ENCODE measurements at regions not wholly inside any gene's neighbourhood (a gene's known extent, or its start where the extent isn't known, plus 50 kb on each side); places are given as distances from the start of the nearest gene placed in this dataset.
"Not testable (repeated sequence)": the region's sequence is repeated elsewhere in the genome, so short reads cannot be mapped to it uniquely, and the experiment has no call there.

- Mint-ChIP-seq H3K9me3 (peaks cover 37% of the 10 kb centered on the region), H3K4me1 (peaks cover 1% of the 10 kb centered on the region), H3K27me3 (ENCODE audit: low read depth) (no peaks in the 10 kb centered on the region), H3K36me3 (no peaks in the 10 kb centered on the region), H3K27ac (no peak overlapping the region), H3K4me3 (no peak overlapping the region)
- no peak for TF ChIP-seq CTCF (IDR thresholded peaks at IDR 0.05; ENCODE audit: unreplicated experiment)
- no peak for DNase-seq (ENCODE audit: low spot score in 2 of 2, unreplicated experiment in 2 of 2)
Measured at GRCh38 chr1:157348538-157349480, 203.5 kb downstream of the FCRL5 start.

DNA sequence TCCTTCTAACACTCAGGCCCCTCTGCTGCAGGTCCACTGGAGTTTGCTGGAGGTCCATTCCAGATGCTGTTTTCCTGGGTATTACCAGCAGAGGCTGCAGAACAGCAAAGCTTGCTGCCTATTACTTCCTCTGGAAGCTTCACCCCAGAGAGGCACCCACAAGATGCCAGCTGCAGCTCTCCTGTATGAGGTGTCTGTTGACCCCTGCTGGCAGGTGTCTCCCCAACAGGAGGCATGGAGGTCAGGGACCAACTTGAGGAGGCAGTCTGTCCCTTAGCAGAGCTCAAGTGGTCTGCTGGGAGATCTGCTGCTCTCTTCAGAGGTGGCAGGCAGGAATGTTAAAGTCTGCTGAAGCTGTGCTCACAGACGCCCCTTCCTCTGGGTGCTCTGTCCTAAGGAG is 204.8 kb downstream of the FCRL5 start:
- peaks cover 37% of the 10 kb centered on the region for H3K9me3 Mint-ChIP-seq
- H3K4me3 Mint-ChIP-seq: no peak overlapping the region
- H3K27me3 Mint-ChIP-seq (ENCODE audit: low read depth): no peaks in the 10 kb centered on the region
- DNase-seq (ENCODE audit: low spot score in 2 of 2, unreplicated experiment in 2 of 2): no peak
- no peaks in the 10 kb centered on the region for H3K36me3 Mint-ChIP-seq
- peaks cover 1% of the 10 kb centered on the region for H3K4me1 Mint-ChIP-seq
- H3K27ac Mint-ChIP-seq: no peak overlapping the region
- no peak for TF ChIP-seq CTCF (IDR thresholded peaks at IDR 0.05; ENCODE audit: unreplicated experiment)

GRCh38 chr1:157337785-157338184 is 199.6 kb upstream of the ETV3 start:
- DNase-seq (ENCODE audit: low spot score in 2 of 2, unreplicated experiment in 2 of 2); H3K27me3 Mint-ChIP-seq (ENCODE audit: low read depth); H3K4me3 Mint-ChIP-seq: not testable (repeated sequence)

DNA sequence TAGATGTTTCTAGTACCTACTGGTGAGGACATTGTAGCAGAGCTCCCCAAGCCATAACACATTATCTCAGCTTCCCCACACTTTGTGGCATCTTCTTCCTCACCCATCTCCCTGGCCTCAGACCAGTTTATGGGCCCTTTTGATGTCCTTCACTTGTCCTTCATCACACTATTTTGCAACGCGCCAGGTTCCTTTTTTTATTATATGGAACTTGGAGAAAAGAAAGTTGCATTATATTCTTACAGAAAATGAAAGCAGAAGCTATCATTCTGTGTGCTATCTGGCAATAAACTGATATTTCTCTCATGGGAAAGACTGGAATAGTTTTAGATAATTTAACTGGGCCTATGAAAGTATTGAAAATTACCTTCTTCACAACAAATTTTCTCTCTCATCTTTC is 196.9 kb upstream of the ETV3 start:
- no peak for TF ChIP-seq CTCF (IDR thresholded peaks at IDR 0.05; ENCODE audit: unreplicated experiment)
- peaks cover 31% of the 10 kb centered on the region for H3K9me3 Mint-ChIP-seq
- DNase-seq (ENCODE audit: low spot score in 2 of 2, unreplicated experiment in 2 of 2): no peak
- H3K27me3 Mint-ChIP-seq (ENCODE audit: low read depth): no peaks in the 10 kb centered on the region
- no peaks in the 10 kb centered on the region for H3K36me3 Mint-ChIP-seq
- no peak overlapping the region for H3K27ac Mint-ChIP-seq
- peaks cover 1% of the 10 kb centered on the region for H3K4me1 Mint-ChIP-seq
- no peak overlapping the region for H3K4me3 Mint-ChIP-seq

More at GRCh38 chr1:157337785-157338184, 199.6 kb upstream of the ETV3 start:
- not testable (repeated sequence) for H3K36me3 Mint-ChIP-seq, H3K27ac Mint-ChIP-seq, H3K4me1 Mint-ChIP-seq
- H3K9me3 Mint-ChIP-seq: peaks cover 18% of the 10 kb centered on the region

DNA sequence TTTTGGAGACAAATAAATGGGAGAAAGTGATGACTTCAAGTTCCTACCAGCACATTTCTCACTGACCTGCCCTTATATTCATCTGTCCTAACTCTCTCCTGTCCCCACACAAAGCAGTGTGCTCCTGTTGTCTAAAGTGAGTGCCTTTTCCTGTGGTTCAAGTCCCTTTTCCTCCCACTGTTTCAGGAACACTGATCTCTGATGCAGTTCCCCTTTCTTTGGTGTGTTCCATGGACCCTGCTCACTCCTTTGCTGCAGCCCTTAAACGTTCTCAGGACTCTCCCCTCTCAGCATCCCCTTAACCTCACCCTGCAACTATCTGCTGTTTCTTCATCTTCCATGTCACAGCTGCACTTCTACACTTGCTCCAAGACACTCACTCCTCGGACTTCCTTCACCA is 195.8 kb upstream of the ETV3 start:
- H3K4me3 Mint-ChIP-seq: no peak overlapping the region
- H3K27me3 Mint-ChIP-seq (ENCODE audit: low read depth): no peaks in the 10 kb centered on the region
- H3K27ac Mint-ChIP-seq: no peak overlapping the region
- peaks cover 1% of the 10 kb centered on the region for H3K4me1 Mint-ChIP-seq
- H3K9me3 Mint-ChIP-seq: peaks cover 29% of the 10 kb centered on the region
- TF ChIP-seq CTCF (IDR thresholded peaks at IDR 0.05; ENCODE audit: unreplicated experiment): no peak
- peaks cover 1% of the 10 kb centered on the region for H3K36me3 Mint-ChIP-seq
- no peak for DNase-seq (ENCODE audit: low spot score in 2 of 2, unreplicated experiment in 2 of 2)

DNA sequence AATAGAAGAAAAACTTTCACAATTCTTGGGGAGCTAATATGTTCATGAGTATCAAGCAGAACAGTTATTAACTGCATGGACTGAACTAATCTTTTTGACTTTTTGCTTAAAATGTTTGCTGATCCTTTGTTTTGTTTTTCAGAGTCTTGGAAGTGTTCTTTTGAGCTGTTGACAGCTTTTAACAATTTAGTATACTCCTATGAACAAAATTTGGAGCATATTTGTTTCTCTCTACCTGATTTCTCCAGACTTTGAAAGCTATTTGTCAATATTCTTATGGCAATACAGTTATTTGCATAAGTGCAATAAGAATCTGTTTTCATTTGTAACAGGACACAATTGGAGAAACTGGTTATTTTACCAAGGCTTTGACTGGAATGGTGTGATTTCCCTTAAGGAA is 192.0 kb upstream of the ETV3 start:
- not testable (repeated sequence) for H3K27me3 Mint-ChIP-seq (ENCODE audit: low read depth); DNase-seq (ENCODE audit: low spot score in 2 of 2, unreplicated experiment in 2 of 2); H3K4me1 Mint-ChIP-seq; H3K4me3 Mint-ChIP-seq; H3K27ac Mint-ChIP-seq; H3K36me3 Mint-ChIP-seq
- H3K9me3 Mint-ChIP-seq: peaks cover 16% of the 10 kb centered on the region

DNA sequence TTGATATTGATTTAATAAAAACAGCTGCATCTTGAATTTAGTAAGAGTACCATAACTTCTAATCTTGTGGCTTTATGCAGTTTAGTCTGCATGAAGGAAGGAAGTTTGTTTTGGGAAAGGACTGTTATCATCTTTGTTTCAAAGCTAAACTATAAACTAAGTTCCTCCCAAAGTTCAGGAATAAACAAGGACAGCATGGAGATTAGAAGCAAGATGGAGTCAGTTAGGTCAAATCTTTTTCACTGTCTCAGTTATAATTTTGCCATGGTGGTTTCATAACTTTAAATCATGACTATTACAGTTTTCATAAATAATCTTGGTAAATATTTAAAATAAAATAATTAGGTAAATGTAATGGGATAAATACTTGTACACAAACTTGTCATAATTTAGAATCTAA is 189.9 kb upstream of the ETV3 start:
- not testable (repeated sequence) for H3K36me3 Mint-ChIP-seq; H3K4me1 Mint-ChIP-seq; H3K27ac Mint-ChIP-seq; DNase-seq (ENCODE audit: low spot score in 2 of 2, unreplicated experiment in 2 of 2); H3K4me3 Mint-ChIP-seq; H3K27me3 Mint-ChIP-seq (ENCODE audit: low read depth)
- peaks cover 20% of the 10 kb centered on the region for H3K9me3 Mint-ChIP-seq
